ENCODE measurements at regions not wholly inside any gene's neighbourhood (a gene's known extent, or its start where the extent isn't known, plus 50 kb on each side); places are given as distances from the start of the nearest gene placed in this dataset.

GRCh38 chr3:23106666-23107065, 96.5 kb upstream of the UBE2E2 start:
- no peak for DNase-seq (ENCODE audit: low read depth, low spot score)
- Histone ChIP-seq H3K27ac (ENCODE audit: insufficient read depth, low read depth, low read length) (no peak overlapping the region), H2AFZ (ENCODE audit: low read depth, low read length) (no peak overlapping the region), H3K36me3 (ENCODE audit: control insufficient read depth in 2 of 2, extremely low read depth in 1 of 2, insufficient read depth in 2 of 2, low read length in 2 of 2) (no peaks in the 10 kb centered on the region), H4K20me1 (replicated peaks; ENCODE audit: control insufficient read depth, extremely low read depth, insufficient read depth, low read length) (no peaks in the 10 kb centered on the region), H3K9ac (replicated peaks; ENCODE audit: extremely low read depth, insufficient read depth, low read length) (no peak overlapping the region), H3K9me1 (replicated peaks; ENCODE audit: control insufficient read depth, extremely low read depth, insufficient read depth, low read length) (no peaks in the 10 kb centered on the region), H3K27me3 (ENCODE audit: control insufficient read depth in 2 of 2, insufficient read depth in 2 of 2, low read length in 2 of 2) (no peaks in the 10 kb centered on the region), H3K4me1 (ENCODE audit: control insufficient read depth, extremely low read depth, insufficient read depth, low read length) (peaks cover 10% of the 10 kb centered on the region), H3K4me2 (ENCODE audit: insufficient read depth, low read length) (no peak overlapping the region), H3K9me3 (replicated peaks; ENCODE audit: control insufficient read depth, insufficient read depth, low read length) (no peaks in the 10 kb centered on the region), H3K4me3 (replicated peaks in 1 of 3; ENCODE audit: insufficient read depth in 1 of 3, low read depth in 1 of 3, low read length in 3 of 3) (no peak overlapping the region), H3K79me2 (ENCODE audit: control insufficient read depth, insufficient read depth, low read length) (no peaks in the 10 kb centered on the region)
- TF ChIP-seq MAX (IDR thresholded peaks at IDR 0.05; ENCODE audit: insufficient read depth, insufficient read length) (no peak), MYC (IDR thresholded peaks at IDR 0.05; ENCODE audit: low read depth, low read length) (no peak), POLR2A (IDR thresholded peaks at IDR 0.05; ENCODE audit: low read depth, low read length) (no peak), FOS (IDR thresholded peaks at IDR 0.05; ENCODE audit: borderline replicate concordance, insufficient read depth, low read length) (no peak), GATA2 (IDR thresholded peaks at IDR 0.05; ENCODE audit: insufficient read depth, insufficient read length, low read depth, low read length) (no peak), EZH2 (IDR thresholded peaks at IDR 0.05; ENCODE audit: borderline replicate concordance, low read depth, low read length, severe bottlenecking) (no peak), CTCF (IDR thresholded peaks at IDR 0.05; ENCODE audit: extremely low read depth in 1 of 2, insufficient read depth in 1 of 2, low read depth in 1 of 2, low read length in 2 of 2) (no peak), JUN (IDR thresholded peaks at IDR 0.05; ENCODE audit: borderline replicate concordance, insufficient read depth, insufficient read length, low read depth) (no peak), POLR2AphosphoS5 (IDR thresholded peaks at IDR 0.05; ENCODE audit: insufficient read depth, low read depth, low read length) (no peak)
- POLR2A ChIA-PET = no interaction called here
- intact Hi-C loops (cut with micrococcal nuclease) (no loop called here), dilution Hi-C loops (cut with MboI; ENCODE audit: extremely low pct_ligation_motif_present, low sequenced_read_pairs) (no loop called here)
- CTCF ChIA-PET = no interaction called here
- FAIRE-seq = no peak
- BruUV-seq (replicated peaks) = no TSS peak

Measured in endothelial cell of umbilical vein (primary cell).